GM19324 (cell line): ENCODE measurements at regions not wholly inside any gene's neighbourhood (a gene's known extent, or its start where the extent isn't known, plus 50 kb on each side); places are given as distances from the start of the nearest gene placed in this dataset.
"Not testable (repeated sequence)": the region's sequence is repeated elsewhere in the genome, so short reads cannot be mapped to it uniquely, and the experiment has no call there.

Experiments used
- ATAC-seq: cut with Tn5 transposase; IDR thresholded peaks from one replicate; pipeline ENCODE4 v1.9.1; 2021; ENCODE audit warnings: mild to moderate bottlenecking, moderate library complexity; ENCODE audit not compliant: unreplicated experiment, low FRiP score

- no peak for ATAC-seq
Observed at GRCh38 chr3:145182196-145182911, 978.6 kb downstream of the PLOD2 start.

GRCh38 chr3:145183261-145183660 lies 977.7 kb downstream of the PLOD2 start:
- ATAC-seq = no peak

DNA sequence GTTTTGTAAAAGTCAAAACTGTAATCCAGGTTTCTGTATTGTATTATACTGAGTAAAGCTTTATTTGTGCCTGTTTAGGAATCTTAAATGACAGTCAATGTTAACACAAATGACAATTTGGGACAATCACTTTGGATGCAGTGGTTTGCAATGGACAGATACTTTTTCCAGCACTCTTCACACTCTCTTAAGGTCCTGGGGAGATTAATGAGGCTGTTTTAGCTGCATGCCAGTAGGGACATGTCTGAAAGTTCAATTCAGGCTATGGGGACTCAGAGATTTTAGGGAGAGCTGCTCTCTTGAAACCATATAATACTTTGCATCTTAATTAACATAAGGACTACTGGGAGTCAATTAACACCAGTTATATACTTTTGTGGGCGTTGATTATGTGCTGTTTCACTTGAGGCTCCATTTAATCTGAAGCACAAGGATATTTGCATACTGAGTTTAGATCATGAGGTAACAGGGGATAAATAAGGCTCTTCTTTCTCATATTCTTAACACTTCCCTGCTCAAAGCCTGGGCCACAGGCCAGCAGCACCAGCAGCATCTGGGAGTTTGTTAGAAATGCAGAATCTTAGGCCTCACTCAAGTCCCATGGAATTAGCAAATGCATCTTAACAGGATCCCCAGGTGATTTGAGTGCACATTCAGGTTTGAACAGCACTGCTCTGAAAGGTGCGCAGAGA lies 972.8 kb downstream of the PLOD2 start:
- ATAC-seq = no peak

DNA sequence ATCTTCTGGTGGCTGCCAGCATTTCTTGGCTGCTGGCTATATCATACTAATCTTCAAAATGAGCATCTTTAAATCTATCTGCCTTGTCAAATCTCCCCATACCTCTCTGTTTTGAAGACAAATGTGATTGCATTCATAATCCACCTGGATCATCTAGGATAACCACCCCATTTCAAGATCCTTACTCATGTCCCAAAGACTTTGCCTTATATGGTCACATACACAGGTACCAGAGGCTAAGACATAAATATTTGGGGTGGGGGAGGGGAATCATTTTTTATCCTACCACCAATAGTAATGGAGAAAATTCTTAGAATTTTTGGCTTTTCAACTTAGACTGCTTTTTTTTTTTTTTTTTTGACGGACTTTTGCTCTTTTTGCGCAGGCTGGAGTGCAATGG lies 970.8 kb downstream of the PLOD2 start:
- ATAC-seq = no peak

- ATAC-seq = no peak
Observed at GRCh38 chr3:145190761-145191160, 970.2 kb downstream of the PLOD2 start.

DNA sequence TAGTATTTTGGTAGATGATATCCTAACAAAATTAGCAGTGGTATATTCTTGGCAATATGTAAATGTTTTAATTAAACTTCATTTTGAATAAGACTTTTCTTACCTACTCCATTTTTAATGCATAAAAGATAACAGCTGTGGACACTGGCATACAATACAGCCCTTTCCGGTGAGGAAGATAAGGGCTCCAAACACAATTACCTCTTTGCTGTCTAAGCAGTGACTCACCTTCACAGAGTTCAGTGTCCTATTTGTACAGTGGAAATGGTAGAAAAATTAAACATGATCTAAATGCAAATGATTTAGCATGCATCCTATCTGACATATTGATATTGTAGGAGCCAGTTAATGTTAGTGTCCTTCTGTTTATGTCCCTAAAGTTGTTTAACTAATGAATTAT lies 969.4 kb downstream of the PLOD2 start:
- ATAC-seq = no peak

- no peak for ATAC-seq
Observed at GRCh38 chr3:145197051-145197820, 963.7 kb downstream of the PLOD2 start.

DNA sequence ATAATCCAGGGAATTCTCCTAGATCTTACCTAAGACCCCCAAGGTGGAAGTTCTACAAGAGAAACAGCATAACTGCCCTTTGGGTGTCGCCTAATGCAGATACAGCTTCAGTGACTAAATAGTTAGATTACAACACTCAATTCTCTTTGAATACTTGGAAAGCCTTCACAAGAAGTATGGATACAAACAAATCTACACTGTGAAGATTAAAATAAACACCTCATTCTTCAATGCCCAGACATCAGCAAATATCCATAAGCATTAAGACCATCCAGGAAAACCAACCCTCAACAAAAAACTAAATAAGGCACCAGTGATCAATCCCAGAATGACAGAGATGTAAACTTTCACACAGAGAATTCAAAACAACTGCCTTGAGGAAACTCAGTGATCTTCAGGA lies 963.2 kb downstream of the PLOD2 start:
- ATAC-seq = no peak

DNA sequence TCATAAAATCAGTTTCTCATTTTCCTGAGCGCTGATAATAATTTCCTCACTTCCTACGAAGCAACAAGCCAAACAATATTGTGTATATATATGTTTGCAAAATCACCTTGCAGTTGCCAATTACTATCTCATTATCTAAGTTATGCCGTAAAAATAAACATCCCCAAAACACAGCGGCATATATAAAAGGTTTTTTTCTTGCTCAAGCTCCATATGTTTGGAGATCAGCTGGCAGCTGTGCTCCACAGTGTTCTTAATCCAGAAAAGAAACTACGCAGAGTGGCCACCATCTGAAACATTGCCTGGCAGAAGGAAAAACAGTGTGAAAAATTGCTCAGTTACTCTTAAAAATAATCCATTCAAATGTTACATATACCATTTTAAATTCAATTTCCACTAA lies 951.4 kb downstream of the PLOD2 start:
- ATAC-seq = no peak

GRCh38 chr3:145219355-145220235 lies 941.4 kb downstream of the PLOD2 start:
- ATAC-seq = no peak

- no peak for ATAC-seq
Observed at GRCh38 chr3:145224886-145225285, 936.1 kb downstream of the PLOD2 start.

DNA sequence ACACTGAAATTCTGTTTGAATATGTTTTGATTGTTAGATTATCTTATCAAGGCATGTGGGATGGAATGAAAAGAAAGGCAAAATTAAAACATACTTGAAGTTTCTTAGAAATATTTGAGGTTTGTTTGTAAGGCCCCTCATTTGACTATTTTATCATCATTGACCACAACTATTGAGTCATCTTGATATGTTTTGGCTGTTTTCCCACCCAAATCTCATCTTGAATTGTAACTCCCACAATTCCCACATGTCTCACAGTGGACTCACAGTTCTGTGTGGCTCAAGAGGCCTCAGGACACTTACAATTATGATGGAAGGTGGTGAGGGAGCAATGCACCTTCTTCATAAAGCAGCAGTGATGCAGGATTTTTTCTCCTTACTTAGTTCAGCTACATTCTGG lies 917.1 kb downstream of the PLOD2 start:
- ATAC-seq = no peak

- ATAC-seq = no peak
Observed at GRCh38 chr3:145244327-145244726, 916.7 kb downstream of the PLOD2 start.

GRCh38 chr3:145246291-145246690 lies 914.7 kb downstream of the PLOD2 start:
- no peak for ATAC-seq

GRCh38 chr3:145248928-145249327 lies 912.1 kb downstream of the PLOD2 start:
- ATAC-seq = no peak

DNA sequence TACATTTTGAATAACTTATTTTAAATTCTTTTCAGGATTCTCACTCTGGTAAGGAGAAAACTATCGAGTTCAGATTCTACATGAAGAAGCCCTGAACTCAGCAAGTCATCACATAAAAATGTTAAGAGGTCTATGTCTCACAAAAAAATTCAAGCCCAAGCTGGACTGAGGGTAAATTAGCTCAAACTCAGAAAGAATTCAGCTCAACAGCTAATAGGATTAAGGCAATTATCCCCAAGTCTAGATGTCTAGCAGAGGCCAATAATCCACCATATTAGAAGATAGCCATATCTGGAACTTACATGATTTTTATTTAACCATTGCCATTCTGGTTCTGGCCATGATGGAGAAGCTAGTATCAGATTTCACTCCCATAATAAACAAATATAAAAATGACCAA lies 909.7 kb downstream of the PLOD2 start:
- ATAC-seq = no peak

DNA sequence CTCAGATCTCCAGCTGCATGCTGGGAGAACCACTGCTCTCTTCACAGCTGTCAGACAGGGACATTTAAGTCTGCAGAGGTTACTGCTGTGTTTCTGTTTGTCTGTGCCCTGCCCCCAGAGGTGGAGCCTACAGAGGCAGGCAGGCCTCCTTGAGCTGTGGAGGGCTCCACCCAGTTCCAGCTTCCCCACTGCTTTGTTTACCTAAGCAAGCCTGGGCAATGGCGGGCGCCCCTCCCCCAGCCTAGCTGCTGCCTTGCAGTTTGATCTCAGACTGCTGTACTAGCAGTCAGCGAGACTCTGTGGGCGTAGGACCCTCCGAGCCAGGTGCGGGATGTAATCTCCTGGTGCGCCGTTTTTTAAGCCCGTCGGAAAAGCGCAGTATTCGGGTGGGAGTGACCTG lies 903.0 kb downstream of the PLOD2 start:
- not testable (repeated sequence) for ATAC-seq

- ATAC-seq = no peak
Observed at GRCh38 chr3:145259166-145259880, 901.7 kb downstream of the PLOD2 start.

DNA sequence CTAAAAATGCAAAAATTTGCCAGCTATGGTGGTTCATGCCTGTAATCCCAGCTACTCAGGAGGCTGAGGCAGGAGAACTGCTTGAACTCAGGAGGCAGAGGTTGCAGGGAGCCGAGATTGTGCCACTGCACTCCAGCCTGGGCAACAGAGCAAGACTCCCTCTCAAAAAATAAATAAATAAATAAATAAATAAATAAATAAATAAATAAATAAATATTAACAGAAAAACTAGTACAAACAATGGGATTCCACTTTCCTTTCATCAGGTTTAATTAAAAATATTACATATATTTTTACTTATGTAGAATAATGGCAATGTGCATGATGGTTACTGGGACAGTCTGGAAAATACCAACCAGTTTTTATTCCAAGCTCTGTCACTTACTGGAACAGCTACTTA lies 897.5 kb downstream of the PLOD2 start:
- not testable (repeated sequence) for ATAC-seq

GRCh38 chr3:145266368-145266767 lies 894.6 kb downstream of the PLOD2 start:
- no peak for ATAC-seq
